Lower leg skin (tissue), 4 donors: ENCODE measurements at regions not wholly inside any gene's neighbourhood (a gene's known extent, or its start where the extent isn't known, plus 50 kb on each side); places are given as distances from the start of the nearest gene placed in this dataset.

Experiments used
- DNase-seq, 2 donors: peaks; one replicate each; pipeline ENCODE4 v3.0.0-alpha.2; 2019; ENCODE audit warnings: low spot score in 2 of 2
- H3K4me3 ChIP-seq: fragments of 200-600 bp; sonication (generic); 2 replicates; pipeline ENCODE4 v1.5.1; 2017; ENCODE audit warnings: mild to moderate bottlenecking, low read depth; ENCODE audit not compliant: poor library complexity, severe bottlenecking
- POLR2A ChIP-seq, 2 donors: fragments of 450-650 bp; IDR thresholded peaks; one replicate each; pipeline ENCODE4 v1.6.1; 2016 to 2017; ENCODE audit warnings: antibody characterized with exemption in 2 of 2, mild to moderate bottlenecking in 1 of 2, moderate library complexity in 1 of 2
- WGBS, 2 donors: methylation state at CpG; one replicate each; pipeline ENCODE4 v1.1.5; 2018; 5-methylcytosine and 5-hydroxymethylcytosine counted together
- intact Hi-C: fragments of 100-400 bp; cut with DNase I; formaldehyde crosslinking; loops from one replicate; pipeline ENCODE4 v1.15.0; 2023; ENCODE audit warnings: low total_unique reads
- TF ChIP-seq, protein P1 (sequence below), 3 donors: fragments of 450-650 bp; IDR thresholded peaks; one replicate each; pipeline ENCODE4 v1.5.1; 2016; ENCODE audit warnings: antibody characterized with exemption in 3 of 3, mild to moderate bottlenecking in 3 of 3, moderate library complexity in 2 of 3

- TF ChIP-seq, protein P1, sequence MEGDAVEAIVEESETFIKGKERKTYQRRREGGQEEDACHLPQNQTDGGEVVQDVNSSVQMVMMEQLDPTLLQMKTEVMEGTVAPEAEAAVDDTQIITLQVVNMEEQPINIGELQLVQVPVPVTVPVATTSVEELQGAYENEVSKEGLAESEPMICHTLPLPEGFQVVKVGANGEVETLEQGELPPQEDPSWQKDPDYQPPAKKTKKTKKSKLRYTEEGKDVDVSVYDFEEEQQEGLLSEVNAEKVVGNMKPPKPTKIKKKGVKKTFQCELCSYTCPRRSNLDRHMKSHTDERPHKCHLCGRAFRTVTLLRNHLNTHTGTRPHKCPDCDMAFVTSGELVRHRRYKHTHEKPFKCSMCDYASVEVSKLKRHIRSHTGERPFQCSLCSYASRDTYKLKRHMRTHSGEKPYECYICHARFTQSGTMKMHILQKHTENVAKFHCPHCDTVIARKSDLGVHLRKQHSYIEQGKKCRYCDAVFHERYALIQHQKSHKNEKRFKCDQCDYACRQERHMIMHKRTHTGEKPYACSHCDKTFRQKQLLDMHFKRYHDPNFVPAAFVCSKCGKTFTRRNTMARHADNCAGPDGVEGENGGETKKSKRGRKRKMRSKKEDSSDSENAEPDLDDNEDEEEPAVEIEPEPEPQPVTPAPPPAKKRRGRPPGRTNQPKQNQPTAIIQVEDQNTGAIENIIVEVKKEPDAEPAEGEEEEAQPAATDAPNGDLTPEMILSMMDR (IDR thresholded peaks at IDR 0.05), result no peak
- TF ChIP-seq POLR2A (IDR thresholded peaks at IDR 0.05), result no peak
- WGBS, 2 donors, result 81 to 89% methylated on average over 5 of the region's 5 CpGs
- no peak for DNase-seq
- no peak overlapping the region for H3K4me3 ChIP-seq
- intact Hi-C loops, result no loop called here
Observed at GRCh38 chr5:171659896-171660295, 125.7 kb upstream of the SMIM23 start.

- intact Hi-C loops, result no loop called here
- no peak overlapping the region for H3K4me3 ChIP-seq
- no peak for DNase-seq
- WGBS, 2 donors, result 78 to 79% methylated on average over 7 to 9 of the region's 9 CpGs
- TF ChIP-seq, protein P1 (IDR thresholded peaks at IDR 0.05), result no peak
- no peak for TF ChIP-seq POLR2A (IDR thresholded peaks at IDR 0.05)
Observed at GRCh38 chr5:171660434-171660833, 125.2 kb upstream of the SMIM23 start.

DNA sequence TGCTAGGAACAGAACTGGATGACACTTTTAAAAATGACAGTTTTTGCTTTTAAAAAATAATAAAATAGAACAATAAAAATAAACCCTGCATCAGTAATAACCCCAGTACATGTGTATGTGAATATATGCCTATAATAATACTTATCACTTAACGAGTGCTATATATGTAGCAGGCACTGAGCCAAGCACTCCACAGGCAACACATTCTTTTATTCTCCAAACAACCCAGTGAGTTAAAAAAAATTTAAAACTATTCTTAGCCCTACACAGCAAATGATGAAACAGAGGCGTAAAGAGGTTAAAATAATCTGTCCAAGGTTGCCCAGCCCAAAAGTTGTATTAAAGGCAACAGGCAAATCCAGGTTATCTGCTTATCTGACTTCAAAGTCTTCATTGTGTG, 124.5 kb upstream of the SMIM23 start:
- intact Hi-C loops, result no loop called here
- H3K4me3 ChIP-seq, result no peak overlapping the region
- WGBS, 2 donors, result 64 to 69% methylated on average over 2 of the region's 2 CpGs
- TF ChIP-seq, protein P1 (IDR thresholded peaks at IDR 0.05), result no peak
- no peak for TF ChIP-seq POLR2A (IDR thresholded peaks at IDR 0.05)
- no peak for DNase-seq

GRCh38 chr5:171663311-171664085, 122.1 kb upstream of the SMIM23 start:
- TF ChIP-seq POLR2A (IDR thresholded peaks at IDR 0.05), result no peak
- TF ChIP-seq, protein P1 (IDR thresholded peaks at IDR 0.05), result no peak
- no peak overlapping the region for H3K4me3 ChIP-seq
- no peak for DNase-seq
- 86 to 90% methylated on average over 9 of the region's 9 CpGs for WGBS, 2 donors
- intact Hi-C loops, result no loop called here

GRCh38 chr5:171664489-171664888, 121.1 kb upstream of the SMIM23 start:
- intact Hi-C loops, result no loop called here
- WGBS, 2 donors, result 75 to 77% methylated on average over 4 of the region's 4 CpGs
- H3K4me3 ChIP-seq, result no peak overlapping the region
- DNase-seq, result no peak
- TF ChIP-seq POLR2A (IDR thresholded peaks at IDR 0.05), result no peak
- TF ChIP-seq, protein P1 (IDR thresholded peaks at IDR 0.05), result no peak

DNA sequence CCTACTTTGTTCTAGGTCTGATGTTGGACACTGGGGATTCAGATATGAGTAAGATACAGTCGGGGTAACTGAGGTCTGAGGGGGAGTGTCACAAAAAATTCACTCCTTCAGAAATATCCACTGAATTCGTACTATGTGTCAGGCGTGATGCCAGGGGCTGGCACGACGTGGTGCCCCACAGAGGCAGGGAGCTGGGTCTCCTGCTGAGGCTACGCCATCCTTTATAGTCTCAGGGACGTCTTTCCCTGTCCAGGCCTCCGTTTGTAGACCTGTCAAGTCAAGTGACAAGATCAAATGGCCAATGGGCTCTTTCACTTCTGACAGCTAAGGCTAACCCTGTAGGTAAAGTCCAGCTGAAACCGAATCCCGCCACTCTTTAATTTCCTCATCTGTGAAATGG, 118.8 kb upstream of the SMIM23 start:
- H3K4me3 ChIP-seq, result no peak overlapping the region
- no peak for TF ChIP-seq POLR2A (IDR thresholded peaks at IDR 0.05)
- TF ChIP-seq, protein P1 (IDR thresholded peaks at IDR 0.05), result no peak
- 92 to 94% methylated on average over 10 of the region's 10 CpGs for WGBS, 2 donors
- intact Hi-C loops, result no loop called here
- DNase-seq, result no peak
